CD4-positive, alpha-beta T cell (primary cell): ENCODE measurements at regions not wholly inside any gene's neighbourhood (a gene's known extent, or its start where the extent isn't known, plus 50 kb on each side); places are given as distances from the start of the nearest gene placed in this dataset.

ENCODE experiments used
- ATAC-seq: fragments of 200-7000 bp; cut with Tn5 transposase; one replicate; pipeline ENCODE4 v1.10.0; 2022; ENCODE audit warnings: mild to moderate bottlenecking; ENCODE audit not compliant: poor library complexity
- CTCF ChIA-PET: fragments of 350-600 bp; sonication (Branson Sonifier 250); formaldehyde crosslinking; loops from one replicate; lab custom pipeline; 2021; ENCODE audit warnings: antibody characterized with exemption, inconsistent platforms; lab: Charles Lee
- POLR2A ChIA-PET: fragments of 350-600 bp; sonication (Branson Sonifier 250); formaldehyde crosslinking; loops from one replicate; lab custom pipeline; 2021; ENCODE audit warnings: antibody characterized with exemption, inconsistent platforms; lab: Charles Lee
- DNase-seq, 14 experiments: peaks; one replicate each; pipeline ENCODE4 v3.0.0-alpha.2; 2013 to 2020; ENCODE audit warnings: mixed read lengths in 2 of 14
- H3K27ac ChIP-seq, 2 donors: one replicate each; pipeline versions ENCODE4 v1.5.1 to v1.7.0; 2013; ENCODE audit warnings: low read length in 2 of 2, low read depth in 1 of 2, mild to moderate bottlenecking in 1 of 2
- H3K27me3 ChIP-seq, 2 experiments: 1 replicate in 1 of 2; 2 replicates in 1 of 2; pipeline versions ENCODE4 v1.6.1 to v1.7.0; 2013; ENCODE audit warnings: low read length in 2 of 2, control low read depth in 1 of 2, mild to moderate bottlenecking in 1 of 2, moderate library complexity in 1 of 2; ENCODE audit not compliant: insufficient read depth in 2 of 2, control insufficient read depth in 1 of 2
- H3K36me3 ChIP-seq: one replicate; pipeline ENCODE4 v1.6.1; 2013; ENCODE audit warnings: low read length, control low read depth; ENCODE audit not compliant: insufficient read depth
- H3K4me1 ChIP-seq: one replicate; pipeline ENCODE4 v1.6.1; 2013; ENCODE audit warnings: low read length, control low read depth; ENCODE audit not compliant: insufficient read depth
- H3K4me3 ChIP-seq: one replicate; pipeline ENCODE4 v1.5.1; 2013; ENCODE audit warnings: mild to moderate bottlenecking, low read length, moderate library complexity
- H3K9me3 ChIP-seq, 2 experiments: 1 replicate in 1 of 2; 2 replicates in 1 of 2; pipeline versions ENCODE4 v1.6.1 to v1.7.0; 2013; ENCODE audit warnings: low read length in 2 of 2, mild to moderate bottlenecking in 2 of 2, control low read depth in 1 of 2, moderate library complexity in 1 of 2; ENCODE audit not compliant: control insufficient read depth in 1 of 2, insufficient read depth in 1 of 2
- H3K27ac Mint-ChIP-seq: one replicate; pipeline ENCODE4 v1.8.0; 2020; ENCODE audit warnings: mixed read lengths
- H3K27me3 Mint-ChIP-seq: one replicate; pipeline ENCODE4 v1.8.0; 2021; ENCODE audit warnings: mixed read lengths
- H3K36me3 Mint-ChIP-seq: one replicate; pipeline ENCODE4 v1.8.0; 2021; ENCODE audit warnings: low read depth, mixed read lengths
- H3K4me1 Mint-ChIP-seq: one replicate; pipeline ENCODE4 v1.8.0; 2021; ENCODE audit warnings: low read depth, mixed read lengths
- H3K4me3 Mint-ChIP-seq: one replicate; pipeline ENCODE4 v1.8.0; 2020; ENCODE audit warnings: mild to moderate bottlenecking, mixed read lengths
- H3K9me3 Mint-ChIP-seq: one replicate; pipeline ENCODE4 v1.8.0; 2020; ENCODE audit warnings: mixed read lengths
- CTCF ChIP-seq: fragments of 200-600 bp; IDR thresholded peaks from one replicate; pipeline ENCODE4 v1.8.0; 2022; ENCODE audit warnings: antibody characterized with exemption, mild to moderate bottlenecking
- intact Hi-C, 2 experiments: fragments of 100-400 bp; cut with DNase I in 1 of 2; cut with micrococcal nuclease in 1 of 2; formaldehyde crosslinking; loops; one replicate each; pipeline versions ENCODE4 v1.15.1 to v1.9.0; 2023 to 2025; cut with DNase I, micrococcal nuclease

- peaks cover 6% of the 10 kb centered on the region for H3K9me3 Mint-ChIP-seq
- Histone ChIP-seq H3K36me3 (no peaks in the 10 kb centered on the region), H3K4me3 (no peak overlapping the region), H3K9me3 (peaks cover 0 to 8% of the 10 kb centered on the region in 2 experiments), H3K27ac (no peak overlapping the region), H3K27me3 (peaks cover 0 to 2% of the 10 kb centered on the region in 2 experiments), H3K4me1 (no peaks in the 10 kb centered on the region)
- POLR2A ChIA-PET: no interaction called here
- peak in 2 of 14 experiments; percentile 3 to 8 for DNase-seq
- intact Hi-C loops: no loop called here
- TF ChIP-seq CTCF: no peak
- no peak for ATAC-seq
- H3K27ac Mint-ChIP-seq: no peak overlapping the region
- CTCF ChIA-PET: no interaction called here
- no peaks in the 10 kb centered on the region for H3K4me1 Mint-ChIP-seq
- H3K4me3 Mint-ChIP-seq: no peak overlapping the region
- H3K36me3 Mint-ChIP-seq: no peaks in the 10 kb centered on the region
- H3K27me3 Mint-ChIP-seq: peaks cover 14% of the 10 kb centered on the region
These were observed 1066.9 kb downstream of the BRD1 start for GRCh38 chr22:48760481-48761390.

- POLR2A ChIA-PET: no interaction called here
- Histone ChIP-seq H3K27ac (no peak overlapping the region), H3K9me3 (peaks cover 0 to 3% of the 10 kb centered on the region in 2 experiments), H3K27me3 (peaks cover 0 to 2% of the 10 kb centered on the region in 2 experiments), H3K36me3 (no peaks in the 10 kb centered on the region), H3K4me3 (no peak overlapping the region), H3K4me1 (no peaks in the 10 kb centered on the region)
- no peaks in the 10 kb centered on the region for H3K4me1 Mint-ChIP-seq
- no peaks in the 10 kb centered on the region for H3K36me3 Mint-ChIP-seq
- ATAC-seq (no peak), DNase-seq (peak in 2 of 14 experiments; percentile 2 to 25)
- H3K4me3 Mint-ChIP-seq: no peak overlapping the region
- TF ChIP-seq CTCF: no peak
- no peaks in the 10 kb centered on the region for H3K9me3 Mint-ChIP-seq
- CTCF ChIA-PET: no interaction called here
- intact Hi-C loops: no loop called here
- H3K27me3 Mint-ChIP-seq: peaks cover 14% of the 10 kb centered on the region
- H3K27ac Mint-ChIP-seq: no peak overlapping the region
These were observed 1068.5 kb downstream of the BRD1 start for GRCh38 chr22:48758881-48759875.

DNA sequence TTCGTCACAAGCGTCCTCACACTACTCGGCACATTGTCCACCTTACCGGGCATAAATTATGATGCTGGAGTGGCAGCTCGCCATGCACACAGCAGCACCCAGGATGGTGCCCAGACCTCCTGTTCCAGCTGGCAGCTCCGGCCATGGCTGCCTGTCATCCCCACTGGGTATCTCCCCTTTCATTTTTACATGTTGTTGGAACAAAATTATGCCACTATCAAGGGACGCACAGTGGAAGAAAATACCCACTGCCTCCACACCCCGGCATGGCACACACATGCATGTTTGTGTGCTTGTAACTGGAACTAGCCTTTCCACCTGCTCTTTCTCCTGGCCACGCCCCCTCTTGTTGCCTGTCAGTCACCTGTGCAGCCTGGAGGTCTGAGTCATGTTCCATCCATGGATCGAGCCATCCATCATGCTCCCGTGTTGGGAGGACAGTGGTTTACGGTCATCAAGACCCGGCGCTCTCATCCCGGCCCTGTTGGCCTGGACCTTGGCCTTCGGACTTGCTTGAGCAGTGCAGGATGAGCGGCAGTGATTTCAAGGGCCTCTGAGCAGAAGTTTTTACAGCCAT lies 1069.6 kb downstream of the BRD1 start:
- Mint-ChIP-seq H3K36me3 (no peaks in the 10 kb centered on the region), H3K4me3 (no peak overlapping the region), H3K4me1 (no peaks in the 10 kb centered on the region), H3K27me3 (peaks cover 14% of the 10 kb centered on the region), H3K9me3 (no peaks in the 10 kb centered on the region), H3K27ac (no peak overlapping the region)
- no peaks in the 10 kb centered on the region for H3K4me1 ChIP-seq
- no peak for ATAC-seq
- peak in 2 of 14 experiments; percentile 3 to 23 for DNase-seq
- ChIA-PET POLR2A (no interaction called here), CTCF (no interaction called here)
- H3K36me3 ChIP-seq: no peaks in the 10 kb centered on the region
- no peak for TF ChIP-seq CTCF
- intact Hi-C loops: no loop called here
- peaks cover 0 to 6% of the 10 kb centered on the region in 2 experiments for H3K9me3 ChIP-seq
- H3K27me3 ChIP-seq: peaks cover 0 to 2% of the 10 kb centered on the region in 2 experiments
- H3K4me3 ChIP-seq: no peak overlapping the region
- no peak overlapping the region for H3K27ac ChIP-seq
